Nephron progenitor cell (in vitro differentiated cells): ENCODE measurements at regions not wholly inside any gene's neighbourhood (a gene's known extent, or its start where the extent isn't known, plus 50 kb on each side); places are given as distances from the start of the nearest gene placed in this dataset.

Experiments
- DNase-seq: peaks from one replicate; pipeline ENCODE4 v3.0.0; 2021
- H3K27ac Mint-ChIP-seq: 2 replicates; pipeline ENCODE4 v1.8.0; 2021; ENCODE audit warnings: mild to moderate bottlenecking, moderate library complexity, mixed read lengths
- H3K27me3 Mint-ChIP-seq: 2 replicates; pipeline ENCODE4 v1.8.0; 2021; ENCODE audit warnings: mild to moderate bottlenecking, low read depth, mixed read lengths; ENCODE audit not compliant: poor library complexity
- H3K36me3 Mint-ChIP-seq: 2 replicates; pipeline ENCODE4 v1.8.0; 2021; ENCODE audit warnings: low read depth, mixed read lengths
- H3K4me1 Mint-ChIP-seq: 2 replicates; pipeline ENCODE4 v1.8.0; 2021; ENCODE audit warnings: mixed read lengths
- H3K4me3 Mint-ChIP-seq: 2 replicates; pipeline ENCODE4 v1.8.0; 2021; ENCODE audit warnings: mild to moderate bottlenecking, moderate library complexity, mixed read lengths
- H3K9me3 Mint-ChIP-seq: 2 replicates; pipeline ENCODE4 v1.8.0; 2021; ENCODE audit warnings: mild to moderate bottlenecking, moderate library complexity, mixed read lengths
- TF ChIP-seq, protein P1 (sequence below): fragments of 200-600 bp; sonication (generic); IDR thresholded peaks from 2 replicates; pipeline ENCODE4 v1.5.0; 2021; ENCODE audit warnings: antibody characterized with exemption

DNA sequence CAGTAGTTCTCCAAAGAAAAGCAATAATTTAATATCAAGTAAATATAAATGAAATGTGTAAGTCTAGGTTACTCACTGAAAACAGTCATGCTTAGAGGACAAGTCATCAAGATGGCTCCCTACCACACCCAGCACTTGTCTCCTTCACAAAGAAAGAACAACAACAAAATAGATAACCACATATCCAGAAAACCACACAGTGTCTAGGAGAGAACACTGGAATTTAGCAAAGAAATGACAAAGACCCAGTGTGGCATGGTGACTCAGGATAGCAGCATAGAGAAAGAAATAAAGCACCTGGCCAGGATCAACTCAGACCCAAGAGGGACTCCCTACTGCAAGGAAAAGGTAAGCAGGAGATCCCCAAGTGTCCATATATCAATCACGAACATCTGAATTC, 356.2 kb downstream of the TMEM161B start:
- Mint-ChIP-seq H3K36me3 (peaks cover 14% of the 10 kb centered on the region), H3K4me3 (no peak overlapping the region), H3K9me3 (peaks cover 26% of the 10 kb centered on the region), H3K27me3 (peaks cover 2% of the 10 kb centered on the region), H3K4me1 (no peaks in the 10 kb centered on the region), H3K27ac (no peak overlapping the region)
- DNase-seq: no peak
- TF ChIP-seq, protein P1, sequence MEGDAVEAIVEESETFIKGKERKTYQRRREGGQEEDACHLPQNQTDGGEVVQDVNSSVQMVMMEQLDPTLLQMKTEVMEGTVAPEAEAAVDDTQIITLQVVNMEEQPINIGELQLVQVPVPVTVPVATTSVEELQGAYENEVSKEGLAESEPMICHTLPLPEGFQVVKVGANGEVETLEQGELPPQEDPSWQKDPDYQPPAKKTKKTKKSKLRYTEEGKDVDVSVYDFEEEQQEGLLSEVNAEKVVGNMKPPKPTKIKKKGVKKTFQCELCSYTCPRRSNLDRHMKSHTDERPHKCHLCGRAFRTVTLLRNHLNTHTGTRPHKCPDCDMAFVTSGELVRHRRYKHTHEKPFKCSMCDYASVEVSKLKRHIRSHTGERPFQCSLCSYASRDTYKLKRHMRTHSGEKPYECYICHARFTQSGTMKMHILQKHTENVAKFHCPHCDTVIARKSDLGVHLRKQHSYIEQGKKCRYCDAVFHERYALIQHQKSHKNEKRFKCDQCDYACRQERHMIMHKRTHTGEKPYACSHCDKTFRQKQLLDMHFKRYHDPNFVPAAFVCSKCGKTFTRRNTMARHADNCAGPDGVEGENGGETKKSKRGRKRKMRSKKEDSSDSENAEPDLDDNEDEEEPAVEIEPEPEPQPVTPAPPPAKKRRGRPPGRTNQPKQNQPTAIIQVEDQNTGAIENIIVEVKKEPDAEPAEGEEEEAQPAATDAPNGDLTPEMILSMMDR: no peak

DNA sequence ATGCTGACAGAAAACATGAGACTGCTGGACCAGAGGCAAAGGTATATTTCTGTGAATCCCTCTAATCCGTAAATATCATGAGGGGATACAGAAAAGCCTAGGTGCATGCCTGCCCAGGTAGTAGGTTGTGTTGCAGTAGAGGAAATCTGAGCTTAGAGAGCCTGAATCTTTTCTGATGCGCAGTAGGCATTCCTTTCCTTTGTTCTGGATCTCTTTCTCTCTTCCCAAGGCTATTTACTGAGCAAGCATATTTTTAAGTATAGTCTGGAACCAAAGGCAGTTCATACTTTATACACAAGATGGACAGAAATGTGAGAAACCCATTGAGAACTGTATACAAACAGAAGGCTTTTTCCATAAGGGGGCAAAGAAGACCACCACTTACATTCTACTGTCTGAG, 359.3 kb downstream of the TMEM161B start:
- DNase-seq: no peak
- Mint-ChIP-seq H3K4me3 (no peak overlapping the region), H3K4me1 (peaks cover 12% of the 10 kb centered on the region), H3K27me3 (no peaks in the 10 kb centered on the region), H3K27ac (no peak overlapping the region), H3K9me3 (peaks cover 30% of the 10 kb centered on the region), H3K36me3 (peaks cover 21% of the 10 kb centered on the region)
- TF ChIP-seq, protein P1: no peak

DNA sequence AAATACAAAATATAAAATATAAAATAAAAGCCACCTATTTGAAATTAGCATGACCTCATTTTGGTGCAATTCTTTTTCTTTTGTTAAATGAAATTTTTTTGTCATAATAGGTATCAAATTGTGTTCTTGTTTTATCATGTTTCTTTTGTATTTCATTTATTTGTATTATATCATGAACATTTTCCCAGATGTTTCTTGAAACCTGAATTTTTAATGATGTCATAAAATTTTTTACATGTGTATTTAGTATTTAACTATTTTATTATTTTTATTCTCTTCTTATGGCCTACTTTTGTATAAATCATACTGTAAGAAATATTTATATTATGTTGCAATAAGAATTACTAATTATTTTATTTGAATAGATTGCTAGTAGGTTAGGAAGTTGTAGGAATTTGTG, 361.7 kb downstream of the TMEM161B start:
- peaks cover 12% of the 10 kb centered on the region for H3K36me3 Mint-ChIP-seq
- no peak for DNase-seq
- TF ChIP-seq, protein P1: no peak
- H3K27ac Mint-ChIP-seq: no peak overlapping the region
- H3K4me1 Mint-ChIP-seq: peaks cover 23% of the 10 kb centered on the region
- H3K27me3 Mint-ChIP-seq: no peaks in the 10 kb centered on the region
- peaks cover 11% of the 10 kb centered on the region for H3K9me3 Mint-ChIP-seq
- no peak overlapping the region for H3K4me3 Mint-ChIP-seq

DNA sequence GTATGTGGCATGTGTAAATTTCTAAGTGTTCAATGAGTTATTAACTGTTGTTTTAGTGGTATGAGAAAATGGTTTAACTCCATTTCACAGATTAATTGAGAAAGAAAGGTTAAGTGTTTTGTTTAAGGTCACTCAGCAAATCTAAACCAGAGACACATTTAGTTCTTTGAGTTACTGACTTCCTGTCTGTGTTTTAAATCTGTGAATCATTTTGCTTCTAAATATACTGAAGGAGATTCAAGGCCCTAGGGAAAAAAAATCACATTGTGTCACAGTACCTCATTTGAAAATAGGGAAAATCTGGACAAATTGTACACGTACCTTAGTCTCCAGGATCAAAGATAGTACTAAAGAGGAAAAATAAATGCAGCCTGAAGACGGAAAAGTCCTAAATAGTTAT, 368.2 kb downstream of the TMEM161B start:
- H3K4me3 Mint-ChIP-seq: no peak overlapping the region
- H3K36me3 Mint-ChIP-seq: peaks cover 11% of the 10 kb centered on the region
- peaks cover 2% of the 10 kb centered on the region for H3K9me3 Mint-ChIP-seq
- peak overlapping the region; percentile 99 for H3K27ac Mint-ChIP-seq
- DNase-seq: no peak
- TF ChIP-seq, protein P1: no peak
- no peaks in the 10 kb centered on the region for H3K27me3 Mint-ChIP-seq
- peaks cover 84% of the 10 kb centered on the region for H3K4me1 Mint-ChIP-seq

DNA sequence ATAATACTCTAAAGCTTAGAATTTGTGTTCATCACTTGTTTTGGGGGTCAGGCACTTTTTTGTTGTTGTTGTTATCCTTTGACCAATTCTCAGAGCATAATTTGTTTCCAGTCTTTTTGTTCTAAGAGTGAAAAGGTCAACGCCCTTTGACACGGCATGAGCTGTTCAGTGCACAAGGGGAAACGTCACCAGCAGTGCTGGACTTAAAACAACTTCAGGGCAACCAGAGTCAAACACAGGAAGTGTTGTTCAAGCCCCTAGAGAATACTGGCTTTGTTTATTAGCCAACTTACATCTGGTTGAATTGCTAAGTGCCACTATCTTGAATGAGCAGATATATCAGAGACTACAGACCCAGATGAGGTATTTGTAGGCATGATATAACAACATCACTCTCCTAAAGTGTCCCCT, 368.9 kb downstream of the TMEM161B start:
- TF ChIP-seq, protein P1: no peak
- peak; percentile 59 for DNase-seq
- no peaks in the 10 kb centered on the region for H3K27me3 Mint-ChIP-seq
- H3K4me1 Mint-ChIP-seq: peaks cover 81% of the 10 kb centered on the region
- H3K4me3 Mint-ChIP-seq: peak overlapping the region; percentile 21
- H3K27ac Mint-ChIP-seq: peak overlapping the region; percentile 99
- H3K36me3 Mint-ChIP-seq: peaks cover 9% of the 10 kb centered on the region
- H3K9me3 Mint-ChIP-seq: no peaks in the 10 kb centered on the region

DNA sequence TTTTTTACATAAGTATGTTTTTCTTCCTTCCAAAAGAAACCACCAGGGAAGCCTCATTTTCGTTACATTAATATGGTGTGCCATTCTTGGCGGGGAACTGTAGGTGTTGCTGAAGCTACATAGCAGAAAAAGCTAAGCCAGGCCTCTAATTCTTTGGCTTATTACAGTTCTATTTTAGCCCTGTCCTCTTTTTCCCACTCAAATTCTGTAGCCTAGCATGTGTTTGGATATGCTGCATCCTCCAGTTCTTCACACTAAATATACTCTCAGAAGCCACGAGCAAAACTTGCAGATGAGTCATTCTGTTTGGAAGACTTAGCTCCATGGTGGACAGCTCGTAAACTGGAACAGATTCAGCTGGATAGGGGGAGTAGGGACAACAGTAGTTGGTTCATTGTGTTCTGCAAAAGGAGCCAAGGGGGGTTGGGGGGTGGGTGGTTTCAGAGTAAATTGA, 369.4 kb downstream of the TMEM161B start:
- peak; percentile 21 for DNase-seq
- Mint-ChIP-seq H3K27me3 (no peaks in the 10 kb centered on the region), H3K4me3 (peak overlapping the region; percentile 21), H3K9me3 (no peaks in the 10 kb centered on the region), H3K36me3 (peaks cover 9% of the 10 kb centered on the region), H3K27ac (peak overlapping the region; percentile 99), H3K4me1 (peaks cover 77% of the 10 kb centered on the region)
- TF ChIP-seq, protein P1: no peak
